Prostate gland (tissue), 2 donors: ENCODE measurements at regions not wholly inside any gene's neighbourhood (a gene's known extent, or its start where the extent isn't known, plus 50 kb on each side); places are given as distances from the start of the nearest gene placed in this dataset.

Experiments used
- POLR2A ChIP-seq: fragments of 450-650 bp; IDR thresholded peaks from one replicate; pipeline ENCODE4 v1.6.1; 2016; ENCODE audit warnings: antibody characterized with exemption, mild to moderate bottlenecking
- POLR2AphosphoS5 ChIP-seq: sonication (generic); formaldehyde crosslinking; IDR thresholded peaks from one replicate; pipeline ENCODE4 v1.6.1; 2017; ENCODE audit warnings: antibody characterized with exemption
- TF ChIP-seq, protein P1 (sequence below), 4 experiments: fragments of 200-600 bp in 2 of 4; fragments of 450-650 bp in 2 of 4; sonication (generic) in 2 of 4; IDR thresholded peaks; 1 replicate in 3 of 4; 2 replicates in 1 of 4; pipeline ENCODE4 v1.5.1; 2016 to 2019; ENCODE audit warnings: antibody characterized with exemption in 4 of 4, mild to moderate bottlenecking in 2 of 4, moderate library complexity in 2 of 4

DNA sequence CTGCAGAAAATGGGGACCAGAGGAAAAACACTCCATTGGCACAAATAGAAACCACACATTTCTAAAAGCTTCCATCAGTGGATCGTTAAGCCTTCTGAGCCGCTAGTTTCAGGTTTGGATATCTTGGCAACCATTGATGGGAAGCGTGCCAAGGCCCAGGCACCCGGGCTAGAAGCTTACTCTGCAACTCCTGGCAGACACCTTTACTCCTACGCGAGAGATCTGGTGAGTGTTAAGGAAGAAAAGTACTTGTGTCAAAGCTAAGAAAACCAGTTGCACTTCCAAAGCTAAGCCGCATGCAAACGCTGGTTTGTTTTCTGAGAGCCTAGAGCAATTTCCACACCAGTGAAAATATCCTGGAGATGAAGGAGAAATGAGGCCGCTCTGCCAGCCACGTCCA is 472.4 kb downstream of the PMP22 start:
- TF ChIP-seq, protein P1, sequence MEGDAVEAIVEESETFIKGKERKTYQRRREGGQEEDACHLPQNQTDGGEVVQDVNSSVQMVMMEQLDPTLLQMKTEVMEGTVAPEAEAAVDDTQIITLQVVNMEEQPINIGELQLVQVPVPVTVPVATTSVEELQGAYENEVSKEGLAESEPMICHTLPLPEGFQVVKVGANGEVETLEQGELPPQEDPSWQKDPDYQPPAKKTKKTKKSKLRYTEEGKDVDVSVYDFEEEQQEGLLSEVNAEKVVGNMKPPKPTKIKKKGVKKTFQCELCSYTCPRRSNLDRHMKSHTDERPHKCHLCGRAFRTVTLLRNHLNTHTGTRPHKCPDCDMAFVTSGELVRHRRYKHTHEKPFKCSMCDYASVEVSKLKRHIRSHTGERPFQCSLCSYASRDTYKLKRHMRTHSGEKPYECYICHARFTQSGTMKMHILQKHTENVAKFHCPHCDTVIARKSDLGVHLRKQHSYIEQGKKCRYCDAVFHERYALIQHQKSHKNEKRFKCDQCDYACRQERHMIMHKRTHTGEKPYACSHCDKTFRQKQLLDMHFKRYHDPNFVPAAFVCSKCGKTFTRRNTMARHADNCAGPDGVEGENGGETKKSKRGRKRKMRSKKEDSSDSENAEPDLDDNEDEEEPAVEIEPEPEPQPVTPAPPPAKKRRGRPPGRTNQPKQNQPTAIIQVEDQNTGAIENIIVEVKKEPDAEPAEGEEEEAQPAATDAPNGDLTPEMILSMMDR (IDR thresholded peaks at IDR 0.05) = no peak
- TF ChIP-seq POLR2AphosphoS5 (peak; percentile 62), POLR2A (no peak)
